Stimulated activated CD4-positive, alpha-beta T cell treated with anti-CD3 and anti-CD28 coated beads, TNF-alpha, amount 100 ng/mL, for 48 hours (primary cell): ENCODE measurements at regions not wholly inside any gene's neighbourhood (a gene's known extent, or its start where the extent isn't known, plus 50 kb on each side); places are given as distances from the start of the nearest gene placed in this dataset.

Source experiments
- DNase-seq, 3 donors: peaks; one replicate each; pipeline ENCODE4 v3.0.0-alpha.2; 2020; ENCODE audit warnings: low read depth in 3 of 3

DNA sequence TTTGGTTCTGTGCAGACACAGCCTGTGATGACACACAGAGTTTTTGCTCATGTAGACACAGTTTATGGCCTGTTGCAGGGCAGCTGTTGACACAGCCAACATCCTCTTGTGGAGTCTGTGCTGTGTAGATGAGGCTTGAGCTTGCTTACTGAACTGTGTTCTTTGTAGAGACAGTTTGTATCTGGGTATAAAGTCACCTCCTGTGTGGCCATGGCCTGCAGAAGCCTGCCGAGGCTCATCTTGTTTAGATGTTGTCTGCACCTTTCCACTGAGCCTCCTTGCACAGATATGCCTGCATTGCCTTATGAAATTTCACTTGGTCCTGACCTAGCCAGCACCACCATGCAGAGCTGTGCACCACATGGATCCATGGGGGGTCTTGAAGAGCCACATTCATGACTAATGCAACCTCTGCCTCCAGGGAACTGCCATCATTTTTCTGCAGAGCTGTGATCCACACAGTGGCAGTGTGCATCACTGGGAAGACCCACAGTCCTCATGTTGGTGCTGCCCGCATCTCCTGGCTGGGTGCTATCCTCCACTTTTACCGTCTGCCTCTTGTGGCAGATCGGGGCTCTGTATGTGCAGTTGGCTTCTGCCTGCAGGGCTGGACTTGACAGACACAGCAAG, 198.0 kb upstream of the MAMLD1 start:
- no peak for DNase-seq

DNA sequence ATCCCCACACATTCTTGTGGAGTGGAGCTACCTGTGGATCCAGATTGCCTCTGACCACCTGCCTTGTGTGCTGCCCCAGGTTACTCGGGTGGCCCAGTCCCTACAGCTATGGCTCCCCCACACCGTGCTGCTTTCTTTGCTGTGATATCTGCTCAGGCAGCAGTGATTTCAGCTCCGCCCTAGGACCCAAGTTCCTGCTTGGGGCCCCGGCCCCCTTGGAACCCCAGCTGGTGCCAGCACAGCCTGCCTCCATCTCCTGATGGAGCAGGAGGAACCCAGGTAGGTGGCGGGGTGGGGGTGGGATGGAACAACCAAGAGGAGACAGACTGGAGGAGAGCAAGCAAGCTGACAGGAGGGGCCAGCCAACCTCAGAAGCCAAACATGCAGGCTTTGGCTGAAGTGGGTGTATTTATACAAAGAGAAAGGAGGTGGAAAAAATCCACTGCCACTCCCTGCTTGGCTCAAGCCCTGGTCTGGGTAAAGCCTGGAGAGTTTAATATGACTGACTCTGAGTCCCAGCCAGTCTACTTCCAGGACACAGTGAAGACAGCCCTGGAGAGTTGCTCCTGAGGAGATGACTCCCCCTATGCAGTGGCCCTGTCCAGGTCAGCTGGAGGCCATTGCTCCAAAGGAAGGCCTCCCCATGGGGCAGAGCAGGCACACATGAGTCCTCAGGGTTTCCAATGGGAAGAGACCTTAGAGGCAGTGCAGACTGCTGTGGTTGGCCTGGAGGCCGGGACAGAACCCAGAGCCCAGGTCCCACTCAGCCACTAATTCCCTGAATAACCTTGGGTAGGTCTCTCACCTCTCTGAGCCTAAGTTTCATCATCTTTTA, 197.1 kb upstream of the MAMLD1 start:
- DNase-seq, result no peak

DNA sequence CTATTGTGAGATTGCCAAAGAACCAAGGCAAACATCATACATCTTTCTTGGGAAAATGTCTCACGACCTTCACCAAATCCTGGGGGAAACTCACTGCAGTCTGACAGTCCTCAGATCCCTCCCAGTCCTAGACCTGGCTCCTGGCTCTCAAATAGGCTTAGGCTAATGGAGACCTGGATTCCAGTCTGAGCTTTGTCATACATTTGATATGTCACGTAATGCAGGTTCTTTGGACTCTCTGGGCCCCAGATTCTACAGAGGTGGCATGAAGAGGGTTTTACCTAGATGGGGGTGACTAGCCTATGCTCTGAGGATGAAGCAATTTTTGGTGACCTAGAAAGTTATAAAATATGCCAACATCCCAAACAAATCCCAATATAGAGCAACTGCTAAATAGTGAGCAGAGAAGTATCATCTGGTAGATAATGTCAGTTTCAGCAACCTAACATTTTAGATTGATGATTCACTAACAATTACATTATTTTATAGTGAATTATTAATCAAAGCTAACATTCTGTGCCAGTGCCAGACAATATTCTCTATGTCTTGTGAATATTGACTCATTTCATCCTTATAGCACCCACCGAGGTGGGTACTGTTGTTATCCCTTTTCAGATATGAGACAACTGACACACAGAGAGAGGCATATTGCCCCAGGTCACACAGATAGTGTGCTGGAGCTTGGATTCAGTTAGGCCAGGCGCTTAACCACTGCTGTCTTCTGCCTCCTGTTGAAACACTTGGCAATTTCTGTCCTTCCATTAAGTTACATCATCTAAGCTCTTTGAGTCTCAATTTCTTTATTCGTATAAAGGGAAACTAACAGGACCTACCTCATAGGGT, 195.4 kb upstream of the MAMLD1 start:
- DNase-seq, result no peak

DNA sequence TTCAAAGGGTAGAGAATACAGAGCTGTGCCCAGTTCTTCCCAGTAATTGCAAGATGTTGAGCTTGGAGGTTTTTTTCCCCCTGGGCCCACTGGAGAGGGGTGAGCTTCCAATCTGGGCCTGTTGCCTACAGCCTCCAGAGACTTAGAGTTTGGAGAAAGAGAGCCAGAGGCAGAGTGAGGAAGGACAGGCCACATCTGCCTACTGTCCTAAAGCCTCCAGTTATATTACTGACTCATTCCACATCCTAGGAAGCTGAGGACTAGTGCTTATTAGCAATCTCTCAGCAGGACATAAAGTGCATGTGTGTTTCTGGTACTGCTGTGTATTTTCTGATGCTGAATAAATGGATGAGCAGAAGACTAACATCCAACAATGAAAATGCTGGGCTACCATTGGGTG, 181.0 kb upstream of the MAMLD1 start:
- no peak for DNase-seq

DNA sequence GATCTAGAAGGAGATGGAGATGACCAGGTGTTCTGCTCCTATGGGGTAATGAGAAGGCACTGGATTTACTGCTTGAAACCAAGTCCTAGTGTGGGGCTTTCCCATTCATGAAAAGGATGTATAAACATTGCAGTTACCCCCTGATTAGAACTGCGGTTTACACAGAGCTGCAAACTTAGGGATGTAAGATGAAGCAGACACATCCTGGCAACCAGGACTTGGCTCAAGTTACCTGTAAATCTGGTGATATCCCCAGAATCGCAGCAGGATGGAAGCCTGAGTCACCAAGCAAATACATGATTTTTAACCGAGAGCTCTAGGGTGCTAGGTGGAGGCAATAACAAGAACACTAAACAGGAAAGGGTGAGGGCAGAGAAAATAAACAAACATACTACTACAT, 178.6 kb upstream of the MAMLD1 start:
- no peak for DNase-seq

DNA sequence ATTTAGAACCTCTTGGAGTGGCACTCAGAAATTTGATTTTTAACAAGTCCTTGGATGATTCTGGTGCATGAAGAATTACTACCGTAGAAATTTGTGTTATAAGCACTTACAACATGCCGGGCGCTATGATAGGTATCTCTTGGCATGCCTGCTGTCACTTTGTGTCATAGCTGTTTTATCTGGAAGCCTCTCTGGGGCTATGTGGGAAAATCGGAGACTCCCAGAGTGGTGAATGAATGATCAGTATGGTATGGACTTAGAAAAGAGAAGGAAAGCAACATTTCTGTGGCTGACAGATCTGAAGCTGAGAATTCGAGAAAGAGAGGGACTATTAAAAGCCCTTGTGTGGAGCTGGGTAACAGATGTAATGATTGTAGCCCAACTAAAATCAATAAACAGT, 177.4 kb upstream of the MAMLD1 start:
- DNase-seq, result no peak

DNA sequence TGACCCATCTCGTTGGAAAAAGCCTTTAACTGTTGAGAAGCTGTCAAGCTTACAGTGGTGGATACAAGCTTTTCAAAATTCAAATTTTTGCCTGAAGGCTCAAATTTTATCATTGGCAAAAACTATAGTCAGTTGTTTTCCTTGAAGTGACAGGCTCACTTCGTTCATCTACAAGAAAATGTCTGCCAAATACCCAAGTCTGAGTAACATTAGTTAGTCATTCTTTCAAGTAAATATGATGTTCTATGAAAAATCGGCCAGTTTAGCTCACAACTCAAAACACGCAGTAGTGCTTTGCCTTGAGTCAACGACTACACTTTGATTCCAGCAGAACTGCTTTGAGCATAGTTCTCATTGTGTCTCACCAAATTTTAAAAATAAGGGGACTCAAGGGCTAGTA, 170.3 kb upstream of the MAMLD1 start:
- no peak for DNase-seq

DNA sequence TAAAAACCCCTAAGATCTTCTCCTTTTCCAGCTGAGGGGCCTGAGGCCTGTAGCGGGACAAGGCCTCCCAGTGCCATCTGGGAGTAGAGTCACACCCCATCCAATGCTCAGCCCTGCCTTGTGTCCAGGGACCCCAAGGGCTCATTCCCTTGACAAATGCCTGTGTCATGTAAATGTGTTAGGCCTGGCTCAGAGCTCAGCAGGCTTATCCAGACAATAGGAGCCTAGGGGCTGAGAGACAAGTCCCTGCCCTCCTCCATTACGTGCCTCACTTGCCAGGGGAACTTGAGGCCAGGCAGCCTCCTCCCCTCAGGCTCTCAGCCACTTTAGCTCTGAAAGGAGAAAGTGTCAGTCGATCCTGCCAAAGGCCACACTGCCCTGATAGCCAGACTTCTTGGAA, 166.8 kb upstream of the MAMLD1 start:
- no peak for DNase-seq

DNA sequence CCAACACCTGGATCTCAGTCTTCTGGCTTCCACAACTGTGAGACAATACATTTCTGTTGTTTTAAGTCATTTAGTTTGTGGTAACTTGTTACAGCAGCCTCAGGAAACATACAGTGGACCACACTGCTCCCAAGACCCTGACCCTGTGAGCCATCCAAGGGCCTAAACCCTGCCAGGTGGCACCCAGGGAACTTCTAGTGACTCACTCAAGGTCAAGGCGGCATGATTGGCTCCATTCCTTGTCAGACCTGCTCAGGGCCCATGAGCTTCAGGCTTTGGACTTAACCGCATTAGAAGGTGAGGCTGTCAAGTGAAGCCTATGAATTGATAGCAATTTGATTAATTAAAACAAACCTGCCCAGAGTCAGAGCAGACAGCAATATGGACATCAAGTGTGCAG, 165.7 kb upstream of the MAMLD1 start:
- DNase-seq, result no peak

DNA sequence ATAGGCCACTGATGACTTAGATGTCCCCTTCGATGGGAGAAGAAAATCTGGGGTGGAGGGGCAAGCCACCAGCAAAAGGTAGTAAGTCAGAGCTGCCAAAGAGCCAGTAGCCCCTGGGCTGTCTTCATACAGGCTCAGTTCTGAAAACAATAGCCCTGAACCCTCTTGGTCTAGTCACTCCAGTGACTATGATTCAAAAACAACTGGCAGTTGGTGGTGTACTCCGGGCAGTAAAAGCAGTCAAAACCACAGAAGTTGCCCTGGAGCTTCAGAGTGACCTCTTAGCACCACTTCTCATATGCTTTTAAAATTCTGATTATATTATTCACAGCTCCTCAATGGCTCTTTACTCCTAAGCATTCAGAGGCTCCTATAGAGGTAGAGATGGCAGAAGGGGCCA, 164.3 kb upstream of the MAMLD1 start:
- DNase-seq, result no peak

DNA sequence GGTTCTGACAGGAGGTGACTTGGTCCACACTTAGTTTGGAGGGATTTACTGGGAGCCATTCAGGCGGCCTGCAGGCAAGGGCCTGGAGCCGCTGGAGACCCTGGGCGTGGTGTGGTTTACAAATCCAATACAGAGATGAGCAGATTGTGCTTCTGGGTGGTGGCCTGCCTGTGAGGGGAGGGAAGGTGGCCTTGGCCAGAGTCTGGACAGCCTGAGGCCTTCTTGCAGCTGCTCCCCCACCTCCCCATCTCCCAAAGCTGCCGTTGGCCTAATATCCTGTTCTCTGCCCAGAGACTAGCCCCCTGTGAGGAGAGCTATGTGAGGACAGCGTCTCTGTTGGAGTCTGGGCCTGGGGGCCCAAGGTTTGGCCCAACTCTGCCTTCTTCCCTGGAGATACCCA, 163.9 kb upstream of the MAMLD1 start:
- DNase-seq, result no peak

DNA sequence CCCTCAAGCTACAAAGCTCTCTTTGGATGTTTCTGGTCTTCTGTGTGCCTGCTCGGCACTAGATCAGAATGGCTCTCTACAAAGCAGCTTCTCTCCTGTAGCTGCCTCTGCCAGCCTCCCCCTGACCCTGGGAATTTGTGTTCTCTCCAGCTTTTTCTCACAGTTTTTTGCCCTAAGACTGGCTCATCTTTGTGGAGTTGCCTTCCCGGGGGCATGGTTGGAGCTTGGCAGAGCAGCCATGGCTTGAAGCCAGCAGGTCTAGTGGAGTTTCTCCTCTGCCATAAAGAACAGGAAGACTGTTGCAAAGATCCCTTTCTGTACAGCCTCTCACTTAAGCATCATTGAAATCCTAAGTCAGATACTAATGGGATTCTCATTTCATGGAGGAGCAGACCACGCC, 163.3 kb upstream of the MAMLD1 start:
- no peak for DNase-seq

DNA sequence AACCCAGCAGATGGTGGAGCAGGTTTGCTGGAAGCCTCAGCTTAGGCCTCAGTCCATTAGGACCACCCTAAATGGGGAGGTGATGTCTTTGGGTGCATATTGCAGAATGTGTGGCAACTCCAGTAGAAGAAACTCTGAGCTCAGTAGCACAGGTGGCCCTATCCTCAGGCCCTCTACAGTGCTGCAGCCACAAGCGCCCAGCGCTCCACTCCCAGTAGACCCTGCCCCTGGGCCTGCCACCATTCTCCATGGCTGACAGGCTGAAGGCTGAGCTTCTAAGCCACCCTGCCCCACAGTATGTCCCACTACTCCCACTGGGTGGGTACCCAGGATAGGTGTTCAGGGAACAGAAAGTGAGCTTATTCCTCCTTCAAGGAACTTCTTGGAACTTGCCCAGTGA, 162.8 kb upstream of the MAMLD1 start:
- no peak for DNase-seq

DNA sequence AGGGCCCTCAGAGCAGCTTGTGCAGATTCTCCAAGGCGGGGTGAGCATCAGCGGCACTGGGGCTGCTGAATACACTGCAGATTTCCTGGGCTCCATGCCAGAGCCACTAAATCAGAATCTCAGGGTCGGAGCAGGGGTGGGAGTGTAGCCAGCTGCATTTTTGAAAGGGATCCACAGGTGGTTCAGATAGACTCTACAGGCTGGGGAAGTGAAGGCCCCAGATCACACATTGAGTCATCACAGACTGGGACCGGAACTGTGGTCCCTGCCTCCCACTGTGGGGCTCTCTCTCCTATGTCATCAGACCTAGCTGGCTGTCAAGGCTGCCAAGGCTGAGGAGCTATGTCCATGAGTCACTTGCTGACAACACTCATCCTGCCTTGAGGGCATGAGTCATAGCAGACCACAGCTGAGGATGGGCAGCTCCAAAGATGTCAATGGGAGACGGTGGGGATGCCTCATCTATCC, 162.3 kb upstream of the MAMLD1 start:
- DNase-seq, result peak; percentile 25 to 71 (median 46)

DNA sequence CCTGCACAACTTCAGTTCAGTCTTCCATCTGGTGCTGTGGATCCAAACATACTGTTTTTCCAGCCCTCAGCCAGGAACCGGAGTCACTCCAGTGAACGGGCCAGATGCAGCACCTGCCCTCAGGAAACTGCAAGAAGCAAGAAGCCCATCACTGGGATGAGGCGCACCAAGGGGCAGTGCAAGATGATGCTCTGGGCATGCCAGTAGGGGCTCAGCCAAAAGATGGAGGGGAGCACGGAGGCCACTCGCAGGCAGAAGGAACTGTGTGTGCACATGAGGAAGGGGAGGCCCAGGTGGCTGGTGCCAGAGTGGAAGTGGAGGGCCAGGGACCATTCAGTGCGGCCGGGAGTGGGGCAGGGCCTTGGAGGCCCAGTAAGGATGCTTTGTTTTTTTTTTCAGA, 161.7 kb upstream of the MAMLD1 start:
- no peak for DNase-seq

DNA sequence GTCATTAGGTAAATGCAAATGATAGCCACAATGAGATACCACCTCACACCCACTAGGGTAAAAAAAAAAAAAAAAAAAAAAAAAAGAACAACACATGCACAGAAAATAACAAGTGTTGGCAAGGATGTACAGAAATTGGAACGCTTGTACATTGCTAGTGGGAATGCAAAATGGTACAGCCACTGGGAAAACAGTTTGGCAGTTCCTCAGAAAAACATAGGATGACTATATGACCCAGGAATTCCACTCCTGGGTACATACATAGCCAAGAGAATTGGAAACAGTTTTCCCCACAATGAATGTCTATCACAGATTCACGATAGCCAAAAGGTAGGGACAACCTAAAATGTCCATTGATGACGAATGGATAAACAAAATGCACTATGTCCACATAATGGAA, 161.3 kb upstream of the MAMLD1 start:
- DNase-seq, result no peak

DNA sequence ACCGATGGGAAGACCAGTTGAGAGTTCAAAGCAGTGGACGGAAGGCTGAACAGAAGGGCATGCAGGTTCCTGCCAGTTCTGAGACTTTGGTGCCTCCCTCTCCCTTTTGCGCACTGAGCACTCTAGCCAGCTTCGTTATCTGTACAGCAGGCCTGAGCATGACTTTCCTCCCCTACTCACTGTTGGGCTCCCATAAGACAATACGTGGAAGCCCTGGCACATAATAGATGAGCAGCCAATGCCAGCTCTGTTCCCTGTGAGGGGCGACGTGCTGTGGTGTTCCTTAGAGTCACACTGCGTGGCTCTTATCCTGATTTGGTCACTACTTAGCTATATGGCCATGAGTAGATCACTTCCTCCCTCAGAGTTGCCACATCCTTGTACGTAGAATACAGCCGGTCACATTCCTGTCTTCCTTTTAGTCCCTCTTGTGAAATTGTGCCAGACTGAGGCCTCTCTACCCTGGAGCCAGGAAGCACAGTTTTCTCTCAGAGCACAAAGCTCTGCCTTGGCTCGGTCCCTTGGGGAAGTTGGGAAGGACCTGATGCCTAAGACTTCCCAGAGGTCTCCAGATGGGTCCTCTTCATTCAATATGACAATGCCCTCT, 160.4 kb upstream of the MAMLD1 start:
- DNase-seq, result no peak

DNA sequence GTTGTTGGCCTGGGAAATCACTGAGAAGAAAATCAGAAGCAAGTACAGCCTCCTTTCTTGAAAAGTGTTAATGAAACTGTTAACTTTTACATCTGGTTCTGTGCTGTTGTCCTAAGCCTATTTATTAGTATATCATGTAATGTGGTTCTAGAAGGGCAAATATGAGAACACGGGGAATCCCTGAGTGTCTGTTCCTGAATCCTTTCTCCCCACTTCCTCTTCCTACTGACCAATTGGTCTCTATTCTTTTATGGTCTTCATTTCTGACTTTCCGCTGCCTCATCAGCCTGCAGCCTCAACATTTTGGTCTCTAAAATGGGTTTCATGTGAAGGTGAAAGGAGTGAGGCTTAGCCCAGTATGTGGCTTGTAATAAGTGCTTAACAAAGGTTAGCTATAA, 159.9 kb upstream of the MAMLD1 start:
- no peak for DNase-seq

DNA sequence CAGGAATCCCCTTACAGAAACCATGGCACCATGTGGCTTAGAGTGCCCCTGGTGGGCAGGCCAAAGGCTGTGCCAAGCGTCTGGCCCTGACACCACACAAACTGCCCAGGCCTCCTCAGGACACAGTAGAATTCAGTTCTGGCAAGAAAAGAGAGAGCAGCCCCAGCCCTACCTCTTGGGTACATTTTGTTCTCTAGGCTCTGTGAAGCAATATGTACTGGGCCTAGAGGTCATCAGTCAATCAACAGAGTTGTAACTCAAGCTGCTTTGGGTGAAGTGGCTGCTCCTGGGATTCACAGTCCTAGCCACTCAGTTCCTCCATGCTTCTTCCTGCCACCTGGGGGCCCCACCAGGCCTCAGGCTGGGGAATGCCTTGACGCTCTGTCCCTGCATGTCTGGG, 158.1 kb upstream of the MAMLD1 start:
- DNase-seq, result no peak

DNA sequence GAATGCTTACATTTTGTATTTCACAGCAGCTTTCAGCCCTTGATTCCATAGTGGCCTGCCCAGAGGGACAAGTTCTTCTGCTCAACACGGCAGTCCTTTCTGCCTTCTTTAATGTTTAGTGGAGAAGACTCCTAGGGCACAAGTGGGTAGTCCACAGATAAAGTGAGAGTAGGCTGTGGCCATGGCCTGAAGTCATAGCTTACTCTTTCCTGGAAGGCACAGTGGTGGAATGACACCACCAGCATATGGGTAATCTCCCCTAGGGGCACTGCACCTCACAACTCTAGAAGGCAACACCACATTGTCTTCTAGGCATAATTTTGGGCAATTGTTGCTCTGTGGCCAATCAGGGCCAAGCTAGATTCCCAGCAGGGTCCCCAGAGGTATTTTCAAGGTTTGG, 155.4 kb upstream of the MAMLD1 start:
- DNase-seq, result no peak

DNA sequence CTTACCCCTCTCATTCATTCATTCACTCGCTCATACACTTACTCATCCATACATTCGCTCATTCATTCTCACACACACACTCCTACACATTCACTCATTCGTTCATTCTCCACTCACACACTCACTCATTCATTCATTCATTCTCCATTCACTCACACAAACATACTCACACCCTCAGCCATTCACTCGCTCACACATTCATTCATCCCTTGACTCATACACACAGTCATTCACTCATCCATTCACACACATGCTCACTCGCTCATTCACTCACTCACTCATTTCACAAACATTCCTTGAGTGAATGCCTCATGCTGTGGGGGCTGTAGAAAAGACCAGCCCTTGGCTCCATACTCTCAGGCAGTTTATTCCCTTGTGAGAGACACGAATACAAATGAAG, 151.1 kb upstream of the MAMLD1 start:
- DNase-seq, result no peak
